ENCODE measurements at regions not wholly inside any gene's neighbourhood (a gene's known extent, or its start where the extent isn't known, plus 50 kb on each side); places are given as distances from the start of the nearest gene placed in this dataset.

- TF ChIP-seq, protein P1, sequence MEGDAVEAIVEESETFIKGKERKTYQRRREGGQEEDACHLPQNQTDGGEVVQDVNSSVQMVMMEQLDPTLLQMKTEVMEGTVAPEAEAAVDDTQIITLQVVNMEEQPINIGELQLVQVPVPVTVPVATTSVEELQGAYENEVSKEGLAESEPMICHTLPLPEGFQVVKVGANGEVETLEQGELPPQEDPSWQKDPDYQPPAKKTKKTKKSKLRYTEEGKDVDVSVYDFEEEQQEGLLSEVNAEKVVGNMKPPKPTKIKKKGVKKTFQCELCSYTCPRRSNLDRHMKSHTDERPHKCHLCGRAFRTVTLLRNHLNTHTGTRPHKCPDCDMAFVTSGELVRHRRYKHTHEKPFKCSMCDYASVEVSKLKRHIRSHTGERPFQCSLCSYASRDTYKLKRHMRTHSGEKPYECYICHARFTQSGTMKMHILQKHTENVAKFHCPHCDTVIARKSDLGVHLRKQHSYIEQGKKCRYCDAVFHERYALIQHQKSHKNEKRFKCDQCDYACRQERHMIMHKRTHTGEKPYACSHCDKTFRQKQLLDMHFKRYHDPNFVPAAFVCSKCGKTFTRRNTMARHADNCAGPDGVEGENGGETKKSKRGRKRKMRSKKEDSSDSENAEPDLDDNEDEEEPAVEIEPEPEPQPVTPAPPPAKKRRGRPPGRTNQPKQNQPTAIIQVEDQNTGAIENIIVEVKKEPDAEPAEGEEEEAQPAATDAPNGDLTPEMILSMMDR (IDR thresholded peaks at IDR 0.05; ENCODE audit: low read depth, low read length, poor library complexity, severe bottlenecking): no peak
- TF ChIP-seq EZH2phosphoT487 (IDR thresholded peaks at IDR 0.05; ENCODE audit: borderline replicate concordance, low read length): no peak
Observed at GRCh38 chr2:5524551-5524950, 167.6 kb upstream of the SOX11 start.
